CD4-positive, alpha-beta T cell treated with Interleukin-21 for 1 hour (primary cell): ENCODE measurements at regions not wholly inside any gene's neighbourhood (a gene's known extent, or its start where the extent isn't known, plus 50 kb on each side); places are given as distances from the start of the nearest gene placed in this dataset.
"Not testable (repeated sequence)": the region's sequence is repeated elsewhere in the genome, so short reads cannot be mapped to it uniquely, and the experiment has no call there.

Experiments
- DNase-seq: peaks from one replicate; pipeline ENCODE4 v3.0.0-alpha.2; 2020

GRCh38 chrX:3990569-3990968 lies 277.1 kb upstream of the PRKX start:
- DNase-seq = no peak

GRCh38 chrX:3972104-3972858 lies 258.8 kb upstream of the PRKX start:
- DNase-seq = not testable (repeated sequence)

- DNase-seq = no peak
Measured at GRCh38 chrX:3968749-3969148, 255.3 kb upstream of the PRKX start.

- DNase-seq = no peak
Measured at GRCh38 chrX:3963980-3964379, 250.5 kb upstream of the PRKX start.

- DNase-seq = no peak
Measured at GRCh38 chrX:3962511-3963311, 249.3 kb upstream of the PRKX start.

DNA sequence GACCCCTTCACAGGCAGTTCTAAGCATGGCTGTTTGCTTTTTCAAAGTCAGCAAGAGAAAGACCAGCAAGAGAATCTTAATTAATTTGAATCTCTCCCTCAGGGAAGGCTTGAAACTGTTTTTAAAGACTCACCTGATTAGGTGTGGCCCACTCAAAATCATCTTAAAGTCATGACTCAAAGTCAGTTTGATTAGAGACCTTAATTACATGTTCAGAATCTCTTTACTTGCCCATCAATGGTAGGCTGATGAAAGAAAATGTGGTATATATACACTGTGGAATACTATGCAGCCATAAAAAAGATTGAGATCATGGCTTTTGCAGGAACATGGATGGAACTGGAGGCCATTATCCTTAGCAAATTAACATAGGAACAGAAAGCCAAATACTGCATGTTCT lies 247.5 kb upstream of the PRKX start:
- no peak for DNase-seq

DNA sequence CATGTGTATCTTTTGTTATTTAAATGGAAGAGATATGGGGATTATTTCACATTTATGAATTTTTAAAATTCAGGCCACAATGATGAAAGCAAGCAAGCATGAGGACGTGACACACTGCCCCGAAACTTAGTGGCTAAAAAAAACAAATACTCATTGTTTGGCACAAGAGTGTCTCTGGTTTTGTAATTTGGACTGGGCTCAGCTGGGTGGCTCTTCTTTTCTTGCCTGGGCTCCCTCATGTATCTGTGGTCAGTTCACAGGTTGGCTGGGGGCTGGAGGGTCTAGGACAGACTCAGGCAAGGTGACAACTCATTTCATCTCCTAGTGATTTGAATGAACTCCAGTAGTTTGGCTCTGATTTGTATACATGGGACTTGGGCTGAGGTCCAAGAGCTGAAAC lies 238.4 kb upstream of the PRKX start:
- DNase-seq = no peak

- no peak for DNase-seq
Measured at GRCh38 chrX:3950373-3950772, 236.9 kb upstream of the PRKX start.

DNA sequence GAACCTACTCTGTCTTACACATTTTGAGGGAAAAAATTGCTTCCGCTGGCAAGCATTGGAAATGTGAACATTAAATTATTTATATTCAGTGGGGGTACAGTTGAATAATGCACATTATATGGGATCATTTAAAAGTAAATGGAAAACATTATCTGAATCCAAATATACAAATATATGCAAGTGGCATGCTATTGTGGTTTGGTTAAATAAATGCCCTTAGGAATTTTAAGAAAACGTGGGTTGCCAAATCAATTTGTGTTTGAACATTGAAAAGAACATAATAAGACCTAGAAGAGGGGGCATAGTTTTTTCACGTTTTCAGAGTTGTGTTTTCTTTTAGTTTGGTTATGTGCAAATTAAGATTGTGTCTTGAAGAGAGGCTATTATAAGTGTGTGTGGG lies 230.5 kb upstream of the PRKX start:
- DNase-seq = no peak

DNA sequence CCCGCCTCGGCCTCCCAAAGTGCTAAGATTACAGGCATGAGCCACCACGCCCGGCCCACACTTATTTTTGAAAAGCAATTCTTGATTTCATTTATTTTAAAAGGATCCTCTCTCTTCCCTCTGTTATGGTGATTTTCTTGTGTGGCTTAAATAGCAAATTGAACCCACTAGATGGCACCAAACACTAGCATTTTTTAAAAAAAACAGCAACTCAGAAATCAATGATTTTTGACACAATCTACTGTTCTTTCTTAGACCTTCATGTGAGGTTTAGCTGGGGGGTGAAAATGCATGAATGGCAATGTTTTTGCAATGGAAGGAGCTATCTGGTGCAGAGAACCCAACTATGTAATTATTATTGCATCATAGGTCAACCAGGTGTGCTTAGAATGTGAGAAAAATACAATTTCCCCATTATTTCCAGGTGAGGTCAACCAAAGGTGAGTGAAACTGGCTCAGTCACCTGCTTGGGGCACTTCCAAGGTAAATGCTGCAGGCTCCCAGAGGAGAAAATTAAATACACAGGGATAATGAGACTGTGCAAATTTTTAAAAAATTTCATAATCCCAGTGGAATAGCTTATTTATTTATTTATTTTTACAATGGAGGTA lies 226.7 kb upstream of the PRKX start:
- no peak for DNase-seq

- no peak for DNase-seq
Measured at GRCh38 chrX:3938587-3938986, 225.1 kb upstream of the PRKX start.

- not testable (repeated sequence) for DNase-seq
Measured at GRCh38 chrX:3935196-3935595, 221.7 kb upstream of the PRKX start.

- not testable (repeated sequence) for DNase-seq
Measured at GRCh38 chrX:3920424-3921017, 207.1 kb upstream of the PRKX start.

DNA sequence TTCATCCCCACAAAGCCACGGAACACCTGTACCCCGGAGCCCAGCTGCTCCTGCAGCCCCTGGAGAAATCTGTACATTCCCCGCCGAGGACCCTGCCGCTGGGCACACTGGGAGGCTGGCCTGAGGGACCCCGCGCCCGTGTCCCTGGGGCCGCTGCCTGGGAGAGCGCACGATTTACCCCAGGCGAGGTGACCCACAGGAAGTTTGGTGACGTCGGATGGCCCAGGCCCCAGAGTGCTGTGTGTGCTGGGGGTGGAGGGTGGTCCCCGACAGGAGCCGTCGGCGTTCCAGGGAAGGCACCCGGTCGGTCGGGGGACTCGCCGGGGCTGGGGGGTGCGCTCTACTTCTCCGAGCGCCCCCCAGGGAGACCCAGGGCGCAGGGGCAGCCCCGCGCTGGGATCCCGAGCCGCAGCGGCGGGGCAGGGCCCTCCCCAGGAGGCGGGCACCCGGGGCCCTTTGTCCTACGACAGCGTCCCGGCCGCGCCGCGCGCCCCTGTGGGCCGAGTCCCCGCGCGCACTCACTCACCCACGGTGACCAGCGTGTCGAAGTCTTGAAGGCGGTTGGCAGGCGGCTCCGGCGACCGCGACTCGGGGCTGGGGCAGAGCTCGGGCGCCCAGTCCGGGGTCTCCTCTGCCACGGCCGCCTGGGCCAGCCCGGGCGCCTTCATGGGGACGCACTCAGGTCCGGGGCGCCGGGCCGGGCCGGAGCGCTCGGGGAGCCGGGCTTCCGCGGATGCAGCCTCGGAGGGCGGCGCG lies 206.4 kb upstream of the PRKX start:
- DNase-seq = not testable (repeated sequence)

DNA sequence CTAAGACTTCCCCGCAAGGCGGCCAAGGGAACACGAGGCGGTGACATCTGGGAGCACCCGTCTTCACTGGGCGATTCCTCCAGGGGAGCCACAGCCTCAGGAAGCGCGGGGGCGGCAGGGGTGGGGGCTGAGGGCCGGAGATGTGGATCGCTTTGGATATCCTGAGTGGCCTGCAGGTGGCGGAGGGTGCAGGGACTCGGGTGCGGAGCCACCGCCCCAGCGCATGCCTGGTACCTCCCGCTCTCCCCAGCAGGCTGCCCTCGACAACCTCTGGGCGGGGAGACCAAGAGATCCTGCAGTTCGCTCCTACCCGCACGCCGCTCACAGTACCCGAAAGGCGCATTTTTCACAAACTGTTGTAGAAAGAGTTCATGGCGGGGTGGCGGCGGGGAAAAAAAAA lies 201.4 kb upstream of the PRKX start:
- DNase-seq = not testable (repeated sequence)

- not testable (repeated sequence) for DNase-seq
Measured at GRCh38 chrX:3914059-3914458, 200.6 kb upstream of the PRKX start.

- DNase-seq = not testable (repeated sequence)
Measured at GRCh38 chrX:3911012-3911411, 197.6 kb upstream of the PRKX start.

- DNase-seq = not testable (repeated sequence)
Measured at GRCh38 chrX:3910611-3911010, 197.2 kb upstream of the PRKX start.

GRCh38 chrX:3905522-3906258 lies 192.2 kb upstream of the PRKX start:
- not testable (repeated sequence) for DNase-seq

- DNase-seq = not testable (repeated sequence)
Measured at GRCh38 chrX:3902222-3902621, 188.8 kb upstream of the PRKX start.

DNA sequence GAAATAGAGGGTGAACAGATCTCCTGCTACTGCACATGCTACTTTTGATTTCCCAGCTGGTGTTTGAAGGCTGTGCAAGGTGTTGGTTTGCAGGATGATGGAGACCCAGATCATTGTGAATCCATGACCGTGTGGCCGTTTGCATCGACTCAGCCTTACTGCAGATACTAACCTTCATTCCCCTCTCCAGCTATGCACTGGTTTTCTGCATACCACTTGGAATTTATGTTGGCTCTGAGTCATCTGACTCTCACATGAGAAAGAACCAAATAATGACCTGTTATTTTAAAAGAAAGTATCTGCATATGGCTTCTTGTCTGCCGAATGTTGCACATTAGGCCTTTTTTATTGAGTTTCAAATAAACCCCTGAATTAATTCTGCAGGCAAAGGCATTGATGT lies 183.3 kb upstream of the PRKX start:
- DNase-seq = not testable (repeated sequence)

GRCh38 chrX:3882553-3882920 lies 169.1 kb upstream of the PRKX start:
- not testable (repeated sequence) for DNase-seq
